ENCODE measurements at regions not wholly inside any gene's neighbourhood (a gene's known extent, or its start where the extent isn't known, plus 50 kb on each side); places are given as distances from the start of the nearest gene placed in this dataset.

DNA sequence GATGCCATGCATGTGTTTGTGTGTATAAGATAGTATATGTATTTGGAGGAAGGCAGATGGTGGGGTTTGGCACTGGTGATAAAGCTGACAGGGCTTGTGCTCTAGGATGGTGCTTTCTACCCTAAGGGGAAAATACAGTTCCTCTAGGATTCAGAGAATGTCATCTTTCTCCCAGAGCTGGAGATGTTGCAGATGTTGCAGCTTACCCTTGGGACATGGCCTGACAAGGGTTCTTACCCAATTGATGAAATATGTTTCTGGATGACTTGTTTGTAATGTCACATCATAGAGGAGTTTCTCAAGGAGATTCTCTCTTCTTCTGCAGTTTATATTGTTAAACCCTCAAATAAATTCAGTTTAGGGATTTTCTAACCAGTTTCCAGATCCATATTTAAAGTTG, 52.5 kb upstream of the PITX2 start:
- no peaks in the 10 kb centered on the region for H3K36me3 ChIP-seq (ENCODE audit: control insufficient read depth in 1 of 2, insufficient read depth in 2 of 2, low read length in 1 of 2)
- DNase-seq (no peak), ATAC-seq (ENCODE audit: low FRiP score) (no peak)
- no peaks in the 10 kb centered on the region for H3K9me3 ChIP-seq (ENCODE audit: control insufficient read depth, low read length)
- H3K4me1 ChIP-seq (ENCODE audit: control insufficient read depth in 1 of 2, insufficient read depth in 2 of 2, low read length in 2 of 2) = no peaks in the 10 kb centered on the region
- H3K4me3 ChIP-seq (ENCODE audit: low read length in 2 of 2) = no peak overlapping the region
- intact Hi-C loops (cut with DNase I) = no loop called here
- H3K27ac ChIP-seq (ENCODE audit: low read depth in 1 of 2, low read length in 2 of 2) = no peak overlapping the region
- H3K27me3 ChIP-seq (ENCODE audit: control insufficient read depth in 1 of 2, insufficient read depth in 2 of 2, low read length in 1 of 2) = no peaks in the 10 kb centered on the region

GRCh38 chr4:110676241-110676640, 53.4 kb upstream of the PITX2 start:
- H3K9me3 ChIP-seq (ENCODE audit: control insufficient read depth, low read length) = no peaks in the 10 kb centered on the region
- no peaks in the 10 kb centered on the region for H3K4me1 ChIP-seq (ENCODE audit: control insufficient read depth in 1 of 2, insufficient read depth in 2 of 2, low read length in 2 of 2)
- H3K4me3 ChIP-seq (ENCODE audit: low read length in 2 of 2) = no peak overlapping the region
- no peaks in the 10 kb centered on the region for H3K27me3 ChIP-seq (ENCODE audit: control insufficient read depth in 1 of 2, insufficient read depth in 2 of 2, low read length in 1 of 2)
- H3K36me3 ChIP-seq (ENCODE audit: control insufficient read depth in 1 of 2, insufficient read depth in 2 of 2, low read length in 1 of 2) = no peaks in the 10 kb centered on the region
- H3K27ac ChIP-seq (ENCODE audit: low read depth in 1 of 2, low read length in 2 of 2) = no peak overlapping the region
- DNase-seq (no peak), ATAC-seq (ENCODE audit: low FRiP score) (no peak)
- intact Hi-C loops (cut with DNase I) = no loop called here

DNA sequence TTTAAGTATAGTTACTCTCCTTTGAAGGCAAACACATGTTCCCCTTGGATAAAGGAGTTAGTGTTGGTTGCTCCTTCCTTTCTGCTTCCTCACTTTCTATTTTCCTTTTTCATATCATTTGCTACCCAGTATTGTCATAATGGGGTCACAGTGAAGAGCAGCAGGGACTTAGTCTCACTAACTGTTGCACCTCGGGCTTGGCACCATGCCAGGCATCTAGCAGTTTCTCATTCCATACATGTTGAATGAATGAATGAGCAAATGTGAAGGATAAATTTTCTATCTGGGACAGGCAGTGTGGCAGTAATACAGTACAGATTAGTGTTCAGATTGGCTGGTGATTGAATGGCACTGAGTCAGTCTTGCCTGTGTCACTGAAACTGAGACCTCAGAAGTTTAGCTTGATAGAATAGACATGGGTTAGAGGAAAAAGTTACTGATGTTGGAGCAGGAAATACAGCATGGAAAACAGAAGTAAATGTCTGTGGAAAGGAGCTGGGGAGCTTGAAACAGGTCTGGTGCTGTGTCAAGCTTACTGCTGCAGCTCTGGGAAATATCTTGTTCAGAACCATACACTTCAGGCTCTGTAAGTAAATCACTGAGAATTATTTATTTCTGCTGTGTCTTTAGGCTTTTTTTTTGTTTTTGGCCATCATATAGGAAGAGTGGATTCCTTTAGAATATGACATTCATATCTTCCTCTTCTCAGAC, 55.8 kb upstream of the PITX2 start:
- Histone ChIP-seq H3K4me3 (ENCODE audit: low read length in 2 of 2) (no peak overlapping the region), H3K27ac (ENCODE audit: low read depth in 1 of 2, low read length in 2 of 2) (no peak overlapping the region), H3K9me3 (ENCODE audit: control insufficient read depth, low read length) (no peaks in the 10 kb centered on the region), H3K27me3 (ENCODE audit: control insufficient read depth in 1 of 2, insufficient read depth in 2 of 2, low read length in 1 of 2) (no peaks in the 10 kb centered on the region), H3K4me1 (ENCODE audit: control insufficient read depth in 1 of 2, insufficient read depth in 2 of 2, low read length in 2 of 2) (no peaks in the 10 kb centered on the region), H3K36me3 (ENCODE audit: control insufficient read depth in 1 of 2, insufficient read depth in 2 of 2, low read length in 1 of 2) (no peaks in the 10 kb centered on the region)
- ATAC-seq (ENCODE audit: low FRiP score) (no peak), DNase-seq (no peak)
- WGBS, 2 donors = 5 to 9% methylated on average over 1 of the region's 1 CpG
- intact Hi-C loops (cut with DNase I) = no loop called here

- no peaks in the 10 kb centered on the region for H3K27me3 ChIP-seq (ENCODE audit: control insufficient read depth in 1 of 2, insufficient read depth in 2 of 2, low read length in 1 of 2)
- intact Hi-C loops (cut with DNase I) = no loop called here
- no peak overlapping the region for H3K4me3 ChIP-seq (ENCODE audit: low read length in 2 of 2)
- ATAC-seq (ENCODE audit: low FRiP score) = no peak
- H3K4me1 ChIP-seq (ENCODE audit: control insufficient read depth in 1 of 2, insufficient read depth in 2 of 2, low read length in 2 of 2) = no peaks in the 10 kb centered on the region
- no peaks in the 10 kb centered on the region for H3K36me3 ChIP-seq (ENCODE audit: control insufficient read depth in 1 of 2, insufficient read depth in 2 of 2, low read length in 1 of 2)
- 71 to 76% methylated on average over 4 of the region's 4 CpGs for WGBS, 2 donors
- DNase-seq = no peak
- H3K9me3 ChIP-seq (ENCODE audit: control insufficient read depth, low read length) = no peaks in the 10 kb centered on the region
- H3K27ac ChIP-seq (ENCODE audit: low read depth in 1 of 2, low read length in 2 of 2) = no peak overlapping the region
Observed at GRCh38 chr4:110680265-110680664, 57.4 kb upstream of the PITX2 start.

DNA sequence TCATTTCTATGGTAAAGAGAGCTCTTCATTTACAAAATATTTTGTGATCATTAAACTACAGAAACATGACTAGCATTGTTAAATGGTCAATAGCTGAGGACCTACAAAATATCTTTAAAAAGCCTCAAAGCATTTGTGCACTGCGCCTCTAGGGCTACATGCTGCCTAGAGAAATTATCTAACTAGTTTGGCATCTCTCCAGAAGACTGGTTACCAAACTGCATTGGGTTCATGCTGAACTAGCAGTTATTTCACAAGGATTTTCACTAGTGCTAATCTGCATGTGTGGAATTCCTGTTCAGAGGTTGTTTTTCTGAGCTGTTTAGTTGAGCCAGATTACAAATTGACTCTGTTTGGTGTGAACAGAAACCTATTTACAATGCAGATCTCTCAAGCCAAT, 58.5 kb upstream of the PITX2 start:
- Histone ChIP-seq H3K36me3 (ENCODE audit: control insufficient read depth in 1 of 2, insufficient read depth in 2 of 2, low read length in 1 of 2) (no peaks in the 10 kb centered on the region), H3K27ac (ENCODE audit: low read depth in 1 of 2, low read length in 2 of 2) (no peak overlapping the region), H3K4me1 (ENCODE audit: control insufficient read depth in 1 of 2, insufficient read depth in 2 of 2, low read length in 2 of 2) (no peaks in the 10 kb centered on the region), H3K9me3 (ENCODE audit: control insufficient read depth, low read length) (no peaks in the 10 kb centered on the region), H3K27me3 (ENCODE audit: control insufficient read depth in 1 of 2, insufficient read depth in 2 of 2, low read length in 1 of 2) (no peaks in the 10 kb centered on the region), H3K4me3 (ENCODE audit: low read length in 2 of 2) (no peak overlapping the region)
- intact Hi-C loops (cut with DNase I) = no loop called here
- no peak for ATAC-seq (ENCODE audit: low FRiP score)
- DNase-seq = no peak
- 51 to 57% methylated on average over 1 of the region's 1 CpG for WGBS, 2 donors

DNA sequence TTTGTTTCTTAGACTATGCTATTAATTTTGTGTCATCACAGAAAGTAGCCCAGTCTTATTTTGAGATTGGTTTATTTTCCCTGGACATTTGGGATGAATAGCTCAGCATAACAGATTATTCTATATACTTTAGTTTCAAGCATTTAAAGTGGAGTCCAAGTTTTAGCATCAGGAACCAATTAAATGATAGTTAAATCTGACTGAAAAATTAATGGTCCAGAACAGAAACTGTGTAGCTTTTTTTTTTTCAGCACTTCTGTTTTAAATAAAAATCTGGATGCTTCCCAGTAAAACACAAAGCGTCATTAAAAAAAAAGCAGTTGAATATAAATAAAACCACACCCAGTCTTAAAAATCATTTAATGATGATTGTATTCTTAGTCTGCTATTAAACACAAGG, 59.4 kb upstream of the PITX2 start:
- Histone ChIP-seq H3K4me3 (ENCODE audit: low read length in 2 of 2) (no peak overlapping the region), H3K9me3 (ENCODE audit: control insufficient read depth, low read length) (no peaks in the 10 kb centered on the region), H3K27ac (ENCODE audit: low read depth in 1 of 2, low read length in 2 of 2) (no peak overlapping the region), H3K4me1 (ENCODE audit: control insufficient read depth in 1 of 2, insufficient read depth in 2 of 2, low read length in 2 of 2) (no peaks in the 10 kb centered on the region), H3K27me3 (ENCODE audit: control insufficient read depth in 1 of 2, insufficient read depth in 2 of 2, low read length in 1 of 2) (no peaks in the 10 kb centered on the region), H3K36me3 (ENCODE audit: control insufficient read depth in 1 of 2, insufficient read depth in 2 of 2, low read length in 1 of 2) (no peaks in the 10 kb centered on the region)
- 51 to 61% methylated on average over 1 of the region's 1 CpG for WGBS, 2 donors
- ATAC-seq (ENCODE audit: low FRiP score) (no peak), DNase-seq (no peak)
- intact Hi-C loops (cut with DNase I) = no loop called here

GRCh38 chr4:110683601-110684000, 60.7 kb upstream of the PITX2 start:
- Histone ChIP-seq H3K4me1 (ENCODE audit: control insufficient read depth in 1 of 2, insufficient read depth in 2 of 2, low read length in 2 of 2) (no peaks in the 10 kb centered on the region), H3K9me3 (ENCODE audit: control insufficient read depth, low read length) (no peaks in the 10 kb centered on the region), H3K27ac (ENCODE audit: low read depth in 1 of 2, low read length in 2 of 2) (no peak overlapping the region), H3K36me3 (ENCODE audit: control insufficient read depth in 1 of 2, insufficient read depth in 2 of 2, low read length in 1 of 2) (no peaks in the 10 kb centered on the region), H3K27me3 (ENCODE audit: control insufficient read depth in 1 of 2, insufficient read depth in 2 of 2, low read length in 1 of 2) (no peaks in the 10 kb centered on the region), H3K4me3 (ENCODE audit: low read length in 2 of 2) (no peak overlapping the region)
- DNase-seq (no peak), ATAC-seq (ENCODE audit: low FRiP score) (no peak)
- intact Hi-C loops (cut with DNase I) = no loop called here
- 76 to 82% methylated on average over 11 of the region's 11 CpGs for WGBS, 2 donors

- Histone ChIP-seq H3K36me3 (ENCODE audit: control insufficient read depth in 1 of 2, insufficient read depth in 2 of 2, low read length in 1 of 2) (no peaks in the 10 kb centered on the region), H3K9me3 (ENCODE audit: control insufficient read depth, low read length) (peaks cover 3% of the 10 kb centered on the region), H3K27me3 (ENCODE audit: control insufficient read depth in 1 of 2, insufficient read depth in 2 of 2, low read length in 1 of 2) (peaks cover 0 to 2% of the 10 kb centered on the region in 2 donors), H3K27ac (ENCODE audit: low read depth in 1 of 2, low read length in 2 of 2) (no peak overlapping the region), H3K4me3 (ENCODE audit: low read length in 2 of 2) (no peak overlapping the region), H3K4me1 (ENCODE audit: control insufficient read depth in 1 of 2, insufficient read depth in 2 of 2, low read length in 2 of 2) (no peaks in the 10 kb centered on the region)
- DNase-seq = no peak
- WGBS, 2 donors = 81 to 84% methylated on average over 6 of the region's 6 CpGs
- ATAC-seq (ENCODE audit: low FRiP score) = no peak
- intact Hi-C loops (cut with DNase I) = no loop called here
Observed at GRCh38 chr4:110702326-110702725, 79.4 kb upstream of the PITX2 start.

- peaks cover 3% of the 10 kb centered on the region for H3K9me3 ChIP-seq (ENCODE audit: control insufficient read depth, low read length)
- DNase-seq (no peak), ATAC-seq (ENCODE audit: low FRiP score) (no peak)
- H3K4me3 ChIP-seq (ENCODE audit: low read length in 2 of 2) = no peak overlapping the region
- H3K27ac ChIP-seq (ENCODE audit: low read depth in 1 of 2, low read length in 2 of 2) = no peak overlapping the region
- intact Hi-C loops (cut with DNase I) = no loop called here
- 70 to 85% methylated on average over 7 of the region's 7 CpGs for WGBS, 2 donors
- no peaks in the 10 kb centered on the region for H3K36me3 ChIP-seq (ENCODE audit: control insufficient read depth in 1 of 2, insufficient read depth in 2 of 2, low read length in 1 of 2)
- H3K27me3 ChIP-seq (ENCODE audit: control insufficient read depth in 1 of 2, insufficient read depth in 2 of 2, low read length in 1 of 2) = peaks cover 0 to 2% of the 10 kb centered on the region in 2 donors
- H3K4me1 ChIP-seq (ENCODE audit: control insufficient read depth in 1 of 2, insufficient read depth in 2 of 2, low read length in 2 of 2) = no peaks in the 10 kb centered on the region
Observed at GRCh38 chr4:110704748-110705439, 82.0 kb upstream of the PITX2 start.

Measured in aorta (tissue), 5 donors.